MCF 10A (cell line): ENCODE measurements at regions not wholly inside any gene's neighbourhood (a gene's known extent, or its start where the extent isn't known, plus 50 kb on each side); places are given as distances from the start of the nearest gene placed in this dataset.

ENCODE experiments used
- BruUV-seq: library from RNA; stranded (reverse); fragments of 400-500 nt; replicated peaks from 2 replicates; lab custom pipeline; 2021; lab: Mats Ljungman, UMichigan
- CTCF ChIA-PET: fragments of 300-600 bp; sonication (Branson Sonifier 250); formaldehyde crosslinking; extraction: SDS; loops from one replicate; lab custom pipeline; 2021; ENCODE audit warnings: antibody characterized with exemption, inconsistent platforms; lab: Yijun Ruan, JAX
- POLR2A ChIA-PET: fragments of 300-600, 350-650 bp; sonication (Branson Sonifier 250); formaldehyde crosslinking; extraction: SDS; loops from one replicate; lab custom pipeline; 2020; ENCODE audit warnings: antibody characterized with exemption, inconsistent platforms; lab: Yijun Ruan, JAX
- DNase-seq: peaks from one replicate; pipeline ENCODE4 v3.0.0-alpha.2; 2018; ENCODE audit not compliant: unreplicated experiment
- H3K27ac Mint-ChIP-seq: one replicate; pipeline ENCODE4 v1.8.0; 2022; ENCODE audit warnings: mild to moderate bottlenecking, low read depth, mixed read lengths; ENCODE audit not compliant: unreplicated experiment
- H3K27me3 Mint-ChIP-seq: one replicate; pipeline ENCODE4 v1.8.0; 2022; ENCODE audit warnings: mixed read lengths; ENCODE audit not compliant: insufficient read depth, unreplicated experiment
- H3K36me3 Mint-ChIP-seq: one replicate; pipeline ENCODE4 v1.8.0; 2022; ENCODE audit warnings: mild to moderate bottlenecking, moderate library complexity, mixed read lengths; ENCODE audit not compliant: insufficient read depth, unreplicated experiment
- H3K4me1 Mint-ChIP-seq: one replicate; pipeline ENCODE4 v1.8.0; 2022; ENCODE audit warnings: mixed read lengths; ENCODE audit not compliant: insufficient read depth, unreplicated experiment
- H3K4me3 Mint-ChIP-seq: one replicate; pipeline ENCODE4 v1.8.0; 2022; ENCODE audit warnings: mild to moderate bottlenecking, moderate library complexity, mixed read lengths; ENCODE audit not compliant: unreplicated experiment
- H3K9me3 Mint-ChIP-seq: one replicate; pipeline ENCODE4 v1.8.0; 2022; ENCODE audit warnings: mixed read lengths; ENCODE audit not compliant: unreplicated experiment
- intact Hi-C: fragments of 100-400 bp; cut with micrococcal nuclease; formaldehyde crosslinking; loops from 2 replicates; pipeline ENCODE4 v1.14.1; 2022
- TF ChIP-seq, protein P1 (sequence below): fragments of 200-600 bp; IDR thresholded peaks from one replicate; pipeline ENCODE4 v1.8.0; 2022; ENCODE audit warnings: antibody characterized with exemption, mild to moderate bottlenecking; ENCODE audit not compliant: unreplicated experiment

DNA sequence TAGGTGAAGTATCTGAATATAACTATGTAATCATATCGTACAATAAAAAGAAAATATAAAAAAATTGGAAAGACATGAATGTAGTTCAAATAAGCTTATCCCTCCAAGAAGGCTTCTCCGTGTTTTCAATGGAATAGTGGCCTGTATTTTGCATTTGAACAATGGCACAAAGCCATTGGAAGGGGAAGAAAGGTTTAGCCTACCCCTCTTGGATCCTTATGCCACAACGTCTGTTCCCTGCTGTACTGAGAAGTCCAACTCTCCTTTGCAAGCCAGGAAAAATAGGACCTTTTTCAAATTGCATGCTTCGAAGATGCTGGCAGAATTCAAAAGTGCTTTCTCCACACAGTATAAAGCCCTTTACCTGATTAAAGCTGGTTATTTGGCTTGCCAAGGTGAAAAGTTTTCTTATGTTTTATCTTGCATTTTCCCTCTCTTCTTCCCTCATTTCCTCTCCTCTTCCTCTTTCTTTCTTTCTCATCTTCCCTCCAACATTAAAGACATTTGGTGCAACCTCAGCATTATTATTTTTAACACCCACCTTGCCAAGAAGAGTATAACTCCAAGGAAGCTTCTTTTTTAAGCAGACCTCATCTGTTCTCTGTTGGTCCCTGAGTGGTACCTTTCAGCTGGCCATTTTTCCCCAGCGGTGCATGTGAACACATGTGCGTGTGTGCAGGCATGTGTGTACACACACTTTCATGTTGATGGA lies 968.6 kb upstream of the RBFOX1 start:
- Mint-ChIP-seq H3K27ac (no peak overlapping the region), H3K4me3 (no peak overlapping the region), H3K27me3 (no peaks in the 10 kb centered on the region), H3K36me3 (no peaks in the 10 kb centered on the region), H3K4me1 (no peaks in the 10 kb centered on the region), H3K9me3 (peaks cover 41% of the 10 kb centered on the region)
- DNase-seq: no peak
- intact Hi-C loops: no loop called here
- ChIA-PET CTCF (no interaction called here), POLR2A (no interaction called here)
- no TSS peak for BruUV-seq
- TF ChIP-seq, protein P1, sequence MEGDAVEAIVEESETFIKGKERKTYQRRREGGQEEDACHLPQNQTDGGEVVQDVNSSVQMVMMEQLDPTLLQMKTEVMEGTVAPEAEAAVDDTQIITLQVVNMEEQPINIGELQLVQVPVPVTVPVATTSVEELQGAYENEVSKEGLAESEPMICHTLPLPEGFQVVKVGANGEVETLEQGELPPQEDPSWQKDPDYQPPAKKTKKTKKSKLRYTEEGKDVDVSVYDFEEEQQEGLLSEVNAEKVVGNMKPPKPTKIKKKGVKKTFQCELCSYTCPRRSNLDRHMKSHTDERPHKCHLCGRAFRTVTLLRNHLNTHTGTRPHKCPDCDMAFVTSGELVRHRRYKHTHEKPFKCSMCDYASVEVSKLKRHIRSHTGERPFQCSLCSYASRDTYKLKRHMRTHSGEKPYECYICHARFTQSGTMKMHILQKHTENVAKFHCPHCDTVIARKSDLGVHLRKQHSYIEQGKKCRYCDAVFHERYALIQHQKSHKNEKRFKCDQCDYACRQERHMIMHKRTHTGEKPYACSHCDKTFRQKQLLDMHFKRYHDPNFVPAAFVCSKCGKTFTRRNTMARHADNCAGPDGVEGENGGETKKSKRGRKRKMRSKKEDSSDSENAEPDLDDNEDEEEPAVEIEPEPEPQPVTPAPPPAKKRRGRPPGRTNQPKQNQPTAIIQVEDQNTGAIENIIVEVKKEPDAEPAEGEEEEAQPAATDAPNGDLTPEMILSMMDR: no peak

GRCh38 chr16:6363396-6363795 lies 969.2 kb upstream of the RBFOX1 start:
- H3K9me3 Mint-ChIP-seq: peaks cover 36% of the 10 kb centered on the region
- H3K4me1 Mint-ChIP-seq: no peaks in the 10 kb centered on the region
- no peaks in the 10 kb centered on the region for H3K27me3 Mint-ChIP-seq
- intact Hi-C loops: no loop called here
- no peak for DNase-seq
- no peak overlapping the region for H3K4me3 Mint-ChIP-seq
- no peaks in the 10 kb centered on the region for H3K36me3 Mint-ChIP-seq
- TF ChIP-seq, protein P1: no peak
- ChIA-PET POLR2A (no interaction called here), CTCF (no interaction called here)
- no TSS peak for BruUV-seq
- no peak overlapping the region for H3K27ac Mint-ChIP-seq

DNA sequence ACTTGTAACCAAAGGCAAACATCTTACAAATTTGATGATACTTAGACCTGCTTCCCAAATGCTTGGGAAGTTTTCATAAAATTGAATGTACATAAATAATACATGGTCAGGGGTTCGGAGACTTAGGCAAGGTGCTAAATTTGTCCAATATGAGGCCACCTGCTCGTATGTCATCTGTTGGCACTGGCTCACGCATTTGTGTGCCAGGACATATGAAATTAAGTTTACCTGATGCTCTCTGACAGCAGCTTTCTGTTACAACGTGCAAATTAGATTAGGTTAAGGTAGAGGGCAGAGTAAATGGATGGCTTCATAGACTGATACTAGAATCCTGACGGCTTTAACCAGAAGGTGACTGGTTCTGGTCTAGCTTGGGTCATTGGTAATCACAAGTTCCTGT lies 970.3 kb upstream of the RBFOX1 start:
- no peaks in the 10 kb centered on the region for H3K27me3 Mint-ChIP-seq
- BruUV-seq: no TSS peak
- H3K4me1 Mint-ChIP-seq: no peaks in the 10 kb centered on the region
- TF ChIP-seq, protein P1: no peak
- POLR2A ChIA-PET: no interaction called here
- CTCF ChIA-PET: interaction anchor here (0.7 kb wide), 1 partner anchor 1666 kb away, joined by 3 read pairs; no protein-coding TSS in a partner anchor
- intact Hi-C loops: no loop called here
- peaks cover 34% of the 10 kb centered on the region for H3K9me3 Mint-ChIP-seq
- no peak overlapping the region for H3K27ac Mint-ChIP-seq
- DNase-seq: no peak
- no peak overlapping the region for H3K4me3 Mint-ChIP-seq
- H3K36me3 Mint-ChIP-seq: no peaks in the 10 kb centered on the region

GRCh38 chr16:6360641-6361040 lies 972.0 kb upstream of the RBFOX1 start:
- no peak overlapping the region for H3K4me3 Mint-ChIP-seq
- no peak overlapping the region for H3K27ac Mint-ChIP-seq
- TF ChIP-seq, protein P1: no peak
- ChIA-PET CTCF (interaction anchor here (0.6 to 0.7 kb wide), 2 partner anchors 152 to 210 kb away, joined by 3 to 5 read pairs; no protein-coding TSS in a partner anchor), POLR2A (no interaction called here)
- H3K4me1 Mint-ChIP-seq: no peaks in the 10 kb centered on the region
- intact Hi-C loops: no loop called here
- H3K36me3 Mint-ChIP-seq: no peaks in the 10 kb centered on the region
- DNase-seq: no peak
- H3K9me3 Mint-ChIP-seq: peaks cover 38% of the 10 kb centered on the region
- no TSS peak for BruUV-seq
- H3K27me3 Mint-ChIP-seq: no peaks in the 10 kb centered on the region
